HG03025 (cell line): ENCODE measurements at regions not wholly inside any gene's neighbourhood (a gene's known extent, or its start where the extent isn't known, plus 50 kb on each side); places are given as distances from the start of the nearest gene placed in this dataset.
"Not testable (repeated sequence)": the region's sequence is repeated elsewhere in the genome, so short reads cannot be mapped to it uniquely, and the experiment has no call there.

Experiments
- ATAC-seq: cut with Tn5 transposase; IDR thresholded peaks from one replicate; pipeline ENCODE4 v1.9.1; 2021; ENCODE audit warnings: mild to moderate bottlenecking, moderate library complexity; ENCODE audit not compliant: unreplicated experiment, low FRiP score

GRCh38 chr2:87587934-87588333, 160.0 kb upstream of the PLGLB2 start:
- ATAC-seq, result not testable (repeated sequence)

- not testable (repeated sequence) for ATAC-seq
Observed at GRCh38 chr2:87592974-87593373, 154.9 kb upstream of the PLGLB2 start.

GRCh38 chr2:87593784-87594610, 153.9 kb upstream of the PLGLB2 start:
- not testable (repeated sequence) for ATAC-seq

- ATAC-seq, result not testable (repeated sequence)
Observed at GRCh38 chr2:87594611-87594992, 153.3 kb upstream of the PLGLB2 start.

- ATAC-seq, result not testable (repeated sequence)
Observed at GRCh38 chr2:87595017-87595416, 152.9 kb upstream of the PLGLB2 start.

GRCh38 chr2:87600961-87601360, 146.9 kb upstream of the PLGLB2 start:
- not testable (repeated sequence) for ATAC-seq

- ATAC-seq, result not testable (repeated sequence)
Observed at GRCh38 chr2:87602118-87602517, 145.8 kb upstream of the PLGLB2 start.

GRCh38 chr2:87602728-87603127, 145.2 kb upstream of the PLGLB2 start:
- not testable (repeated sequence) for ATAC-seq

- ATAC-seq, result not testable (repeated sequence)
Observed at GRCh38 chr2:87603418-87604278, 144.2 kb upstream of the PLGLB2 start.

- ATAC-seq, result not testable (repeated sequence)
Observed at GRCh38 chr2:87604279-87604818, 143.5 kb upstream of the PLGLB2 start.

GRCh38 chr2:87604980-87605379, 142.9 kb upstream of the PLGLB2 start:
- not testable (repeated sequence) for ATAC-seq

- ATAC-seq, result not testable (repeated sequence)
Observed at GRCh38 chr2:87608377-87609166, 139.3 kb upstream of the PLGLB2 start.

GRCh38 chr2:87610974-87611373, 136.9 kb upstream of the PLGLB2 start:
- not testable (repeated sequence) for ATAC-seq

- not testable (repeated sequence) for ATAC-seq
Observed at GRCh38 chr2:87611416-87611815, 136.5 kb upstream of the PLGLB2 start.

- ATAC-seq, result not testable (repeated sequence)
Observed at GRCh38 chr2:87611956-87612355, 135.9 kb upstream of the PLGLB2 start.

GRCh38 chr2:87614829-87615434, 133.0 kb upstream of the PLGLB2 start:
- not testable (repeated sequence) for ATAC-seq

- ATAC-seq, result not testable (repeated sequence)
Observed at GRCh38 chr2:87619121-87619520, 128.8 kb upstream of the PLGLB2 start.

- ATAC-seq, result not testable (repeated sequence)
Observed at GRCh38 chr2:87621139-87621538, 126.7 kb upstream of the PLGLB2 start.

- ATAC-seq, result not testable (repeated sequence)
Observed at GRCh38 chr2:87622720-87623119, 125.2 kb upstream of the PLGLB2 start.
